Stimulated activated CD8-positive, alpha-beta memory T cell treated with anti-CD3 and anti-CD28 coated beads, Interleukin-7, amount 100 ng/mL, for 48 hours (primary cell): ENCODE measurements at regions not wholly inside any gene's neighbourhood (a gene's known extent, or its start where the extent isn't known, plus 50 kb on each side); places are given as distances from the start of the nearest gene placed in this dataset.

Source experiments
- DNase-seq, 2 donors: peaks; one replicate each; pipeline ENCODE4 v3.0.0-alpha.2; 2020; ENCODE audit warnings: low read depth in 1 of 2; ENCODE audit errors: extremely low read depth in 1 of 2

- DNase-seq = no peak
These were observed 214.9 kb downstream of the DSEL start for GRCh38 chr18:67301592-67301991.

DNA sequence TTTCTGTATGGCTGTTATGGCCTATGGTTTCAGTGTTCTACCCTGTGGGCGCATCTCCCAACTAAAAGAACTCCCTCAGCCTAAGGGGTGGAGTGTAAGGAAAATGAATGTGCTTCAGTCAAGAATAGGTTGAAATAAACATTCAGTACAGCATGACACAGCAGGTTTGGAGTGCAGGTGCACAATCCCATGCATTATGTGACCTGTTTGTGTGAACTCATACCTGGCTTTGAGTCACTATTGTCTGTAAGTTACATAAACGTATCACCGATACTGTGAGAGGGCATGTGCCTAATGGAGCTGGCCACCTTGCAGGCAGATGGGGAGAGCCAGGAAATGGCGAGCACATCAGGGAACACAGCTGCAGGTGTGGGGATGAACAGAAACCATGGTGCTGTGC, 216.0 kb downstream of the DSEL start:
- DNase-seq = no peak

DNA sequence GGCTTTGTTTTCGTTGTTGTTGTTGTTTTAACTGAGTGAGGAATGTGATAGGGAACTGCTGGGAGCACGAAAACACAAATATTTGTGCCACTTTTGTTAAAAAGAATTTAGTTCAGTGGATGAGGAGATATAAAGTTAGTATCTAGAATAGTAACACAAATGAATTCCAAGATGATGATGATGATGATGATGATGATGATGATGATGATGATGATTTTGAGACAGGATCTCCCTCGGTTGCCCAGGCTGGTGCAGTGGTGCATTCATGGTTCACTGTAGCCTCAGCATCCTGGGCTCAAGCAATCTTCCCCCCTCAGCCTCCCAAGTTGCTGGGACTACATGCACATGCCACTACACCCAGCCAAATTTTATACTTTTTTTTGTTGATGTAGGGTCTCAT, 223.7 kb downstream of the DSEL start:
- no peak for DNase-seq

DNA sequence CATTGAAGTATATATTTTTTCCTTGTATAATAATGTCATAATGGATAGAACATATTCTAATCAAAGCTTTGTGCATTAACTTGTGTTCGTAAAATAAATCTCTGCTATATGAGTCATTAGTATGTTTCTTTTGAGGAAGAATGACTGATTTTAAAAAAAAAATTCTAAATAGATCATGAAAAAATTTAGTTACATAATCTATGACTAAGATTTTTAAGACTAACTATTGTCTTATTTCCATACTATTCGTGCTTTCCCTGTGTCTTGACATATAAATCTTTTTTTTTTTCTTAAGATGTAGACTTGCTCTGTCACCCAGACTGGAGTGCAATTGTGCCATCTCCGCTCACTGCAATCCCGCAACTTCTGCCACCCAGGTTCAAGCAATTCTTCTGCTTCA, 226.1 kb downstream of the DSEL start:
- DNase-seq = no peak

- no peak for DNase-seq
These were observed 230.9 kb downstream of the DSEL start for GRCh38 chr18:67285583-67285982.

DNA sequence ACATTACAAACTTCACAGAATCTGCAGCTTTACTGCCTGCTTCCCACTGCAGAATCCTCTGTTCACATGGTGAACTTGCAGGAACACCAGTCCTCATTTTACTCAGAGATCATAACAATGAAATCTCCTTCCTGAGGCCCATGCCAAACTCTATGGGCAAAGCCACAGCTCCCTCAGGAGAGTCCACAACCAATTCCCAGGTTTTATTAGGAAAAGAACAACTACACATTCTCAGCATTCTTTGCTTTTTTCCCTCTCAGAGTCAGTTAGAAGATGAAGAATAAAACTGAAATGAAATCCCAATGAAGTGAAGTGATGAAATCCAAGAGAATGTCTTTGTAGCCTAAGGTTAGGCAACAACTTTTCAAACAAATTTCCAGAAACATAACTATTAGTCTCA, 233.7 kb downstream of the DSEL start:
- no peak for DNase-seq

DNA sequence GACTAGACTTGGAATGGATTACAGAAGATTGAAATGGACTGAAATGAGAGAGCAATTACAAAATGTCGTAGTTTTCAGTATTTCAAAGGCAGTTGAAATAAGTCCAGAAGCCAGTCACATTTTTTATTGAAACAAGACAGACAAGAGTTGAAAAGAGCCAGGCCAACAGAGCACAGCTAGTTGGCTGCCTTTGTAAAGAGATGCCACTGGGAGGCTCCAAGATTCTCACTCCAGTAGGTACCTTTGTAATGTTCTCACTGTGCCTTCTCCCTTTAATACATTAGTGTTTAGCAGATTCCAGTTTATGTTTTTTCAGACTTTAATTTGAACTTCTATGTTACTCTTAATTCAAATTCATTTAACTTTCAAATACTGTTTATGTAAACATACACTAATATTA, 234.8 kb downstream of the DSEL start:
- DNase-seq = no peak

DNA sequence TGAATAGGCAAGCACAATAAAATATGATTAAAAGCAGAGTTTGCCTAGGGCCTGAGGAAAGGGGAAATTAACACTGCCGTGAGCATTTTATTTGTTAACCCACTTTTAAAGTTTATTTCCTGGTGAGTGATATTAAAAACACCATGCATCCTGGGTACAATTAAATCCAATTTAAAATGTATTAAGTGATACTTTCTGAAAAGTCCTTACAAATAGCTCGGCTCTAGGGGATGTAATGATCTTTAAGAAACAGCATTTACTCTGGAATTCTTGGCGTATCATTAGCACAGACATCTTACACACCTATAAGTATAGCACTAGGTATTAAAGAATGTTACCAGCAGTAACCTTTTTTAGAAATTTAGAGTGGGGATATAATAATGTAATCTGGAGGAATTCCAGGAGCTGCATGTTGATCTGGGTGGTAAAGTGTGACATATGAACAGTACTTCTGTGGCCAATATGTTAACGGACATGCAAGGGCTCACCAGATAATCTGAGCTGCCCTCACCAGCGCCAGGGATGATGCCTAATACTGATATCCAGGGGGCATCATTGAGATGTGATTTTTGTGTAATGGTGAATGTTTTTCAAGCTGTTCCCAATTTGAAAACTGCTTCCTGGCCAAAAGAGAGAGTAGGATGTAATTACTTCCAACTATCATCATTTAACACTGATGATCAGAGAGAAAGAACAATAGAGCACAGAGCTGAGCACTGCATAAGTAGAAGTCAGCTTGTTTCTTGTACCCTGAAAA, 235.9 kb downstream of the DSEL start:
- DNase-seq = no peak

DNA sequence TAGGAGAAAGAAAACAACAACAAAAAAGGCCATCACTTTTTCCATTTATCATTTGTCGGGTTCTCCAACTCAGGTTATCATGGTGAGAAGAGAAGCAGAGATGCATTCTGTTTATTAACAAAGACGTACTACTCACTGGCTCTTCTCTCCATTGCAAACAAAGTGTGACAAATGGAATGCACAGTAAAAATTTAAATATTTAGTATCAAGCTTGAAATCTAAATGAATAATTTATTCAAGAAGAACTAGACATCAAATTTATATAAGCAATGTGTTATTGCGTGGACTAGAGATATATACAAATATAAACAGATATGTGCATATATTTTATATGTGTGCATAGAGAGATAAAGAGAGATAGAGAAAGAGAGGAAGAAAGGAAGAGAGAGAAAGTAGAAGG, 236.5 kb downstream of the DSEL start:
- DNase-seq = no peak

- no peak for DNase-seq
These were observed 237.5 kb downstream of the DSEL start for GRCh38 chr18:67278984-67279383.

DNA sequence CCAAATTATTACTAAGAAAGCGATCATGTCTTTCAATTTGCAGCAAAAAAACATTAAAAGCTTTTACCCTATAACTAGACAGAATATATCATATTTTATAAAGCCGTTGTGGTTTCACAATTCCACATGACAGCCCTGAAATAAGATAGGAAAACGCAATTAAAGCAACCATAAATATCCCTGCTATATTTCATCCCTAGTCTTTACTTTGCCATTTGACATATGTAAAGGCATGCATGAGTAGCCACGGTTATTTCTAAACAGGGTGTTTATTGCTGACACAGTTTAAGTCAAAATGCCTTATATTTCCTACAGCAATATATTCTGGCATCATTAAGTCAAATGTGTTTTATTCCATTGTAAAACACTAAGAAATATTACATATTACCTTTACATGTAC, 239.9 kb downstream of the DSEL start:
- DNase-seq = no peak

- no peak for DNase-seq
These were observed 243.2 kb downstream of the DSEL start for GRCh38 chr18:67273288-67273687.

- no peak for DNase-seq
These were observed 247.3 kb downstream of the DSEL start for GRCh38 chr18:67269206-67269605.

DNA sequence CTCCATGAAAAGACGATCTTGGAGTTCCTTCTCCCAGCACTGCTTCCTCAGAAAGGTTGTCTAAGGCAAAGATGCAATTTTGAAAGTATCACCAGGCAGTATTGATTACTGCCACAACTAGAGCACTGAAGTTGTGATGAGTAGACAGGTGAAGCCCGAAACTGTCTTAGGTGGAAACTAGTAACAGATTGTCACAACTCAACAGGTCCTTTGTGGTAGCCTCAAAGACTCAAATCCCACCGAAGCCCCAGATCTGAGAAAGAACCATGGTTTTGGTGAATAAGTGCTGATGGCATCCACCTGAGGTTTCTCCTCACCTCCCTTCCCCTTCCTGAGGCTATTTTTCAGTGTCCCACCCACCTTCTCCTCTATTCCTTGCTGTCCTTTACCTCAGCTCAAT, 248.0 kb downstream of the DSEL start:
- no peak for DNase-seq

DNA sequence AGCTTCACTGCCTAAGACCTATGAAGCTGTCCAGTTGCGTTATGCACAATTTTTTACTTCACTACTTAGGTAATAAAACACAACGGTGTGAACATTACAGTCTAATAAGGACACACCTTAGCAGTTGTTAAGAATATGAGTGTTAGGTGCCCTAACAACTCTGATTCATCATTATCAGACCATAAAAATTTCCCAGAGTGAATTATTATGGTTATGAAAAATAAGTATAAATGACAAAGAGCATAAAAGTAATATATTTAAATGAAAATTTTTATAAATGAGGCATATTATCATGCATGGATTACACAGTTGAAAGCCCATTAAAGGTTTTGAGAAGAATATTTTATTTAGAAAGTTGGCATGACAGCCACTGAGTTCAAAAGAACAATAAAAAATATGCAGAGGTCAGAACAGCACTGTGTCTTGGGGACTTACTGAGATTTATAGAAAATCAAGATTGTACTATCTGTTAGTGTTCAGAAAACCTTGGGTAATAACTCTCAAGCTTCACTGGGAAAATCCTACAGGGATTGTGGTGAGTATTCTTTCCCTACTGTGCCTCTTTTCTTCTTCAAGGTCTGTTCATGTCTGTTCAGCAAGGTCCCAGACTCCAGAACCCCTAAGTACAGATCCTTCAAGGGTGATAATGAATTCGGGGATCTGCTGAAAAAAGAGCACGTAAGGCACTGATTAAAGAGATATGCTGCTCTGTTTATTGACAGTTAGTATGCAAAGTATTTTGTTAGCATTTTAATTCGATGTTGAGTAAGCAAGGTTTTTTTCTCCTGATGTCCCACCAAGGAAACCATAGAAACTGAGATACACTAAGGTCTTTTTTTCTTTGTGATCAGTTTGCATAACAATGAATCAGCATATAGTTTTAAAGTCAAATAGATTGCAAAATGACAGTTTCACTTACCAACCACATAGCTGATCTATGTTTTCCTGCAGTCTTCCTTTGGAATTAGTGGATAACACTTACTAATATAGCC, 250.0 kb downstream of the DSEL start:
- no peak for DNase-seq

DNA sequence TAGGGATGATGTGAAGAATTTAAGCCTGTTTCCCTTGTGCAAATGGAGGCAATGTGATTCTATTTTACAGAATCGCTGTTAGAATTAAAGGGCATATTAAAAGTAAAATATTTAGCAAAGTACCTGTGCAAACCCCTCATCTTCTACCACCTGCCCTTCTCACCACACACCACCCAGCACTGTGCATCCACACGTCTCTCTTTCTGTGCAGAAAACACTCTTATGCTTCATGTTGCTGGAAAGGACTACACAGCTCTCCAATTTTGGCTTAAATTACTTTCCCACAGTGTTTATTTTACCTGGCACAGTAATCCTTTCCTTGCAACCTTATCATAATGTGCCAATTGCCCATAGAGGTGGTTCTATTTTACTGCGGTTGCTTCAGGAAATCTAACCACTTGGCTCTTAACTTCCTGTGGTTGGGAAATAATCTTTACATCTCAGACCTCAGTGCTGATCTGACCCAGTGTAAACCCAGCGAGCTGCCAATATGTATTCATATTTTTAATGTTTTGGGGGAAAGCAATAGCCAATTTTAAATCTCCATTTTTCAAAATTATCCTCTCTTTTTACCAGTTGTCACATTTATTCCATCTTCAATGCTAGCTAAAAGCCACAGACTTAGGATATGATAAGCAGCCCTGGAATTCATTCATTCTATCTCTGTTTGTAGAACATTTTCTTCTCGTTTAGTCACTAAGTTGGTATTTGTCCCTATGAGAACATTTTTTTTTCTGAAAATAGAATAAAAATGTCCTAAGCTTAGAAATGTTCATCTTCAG, 250.9 kb downstream of the DSEL start:
- DNase-seq = no peak

- no peak for DNase-seq
These were observed 254.5 kb downstream of the DSEL start for GRCh38 chr18:67261931-67262552.

GRCh38 chr18:67260841-67261240, 255.7 kb downstream of the DSEL start:
- no peak for DNase-seq

DNA sequence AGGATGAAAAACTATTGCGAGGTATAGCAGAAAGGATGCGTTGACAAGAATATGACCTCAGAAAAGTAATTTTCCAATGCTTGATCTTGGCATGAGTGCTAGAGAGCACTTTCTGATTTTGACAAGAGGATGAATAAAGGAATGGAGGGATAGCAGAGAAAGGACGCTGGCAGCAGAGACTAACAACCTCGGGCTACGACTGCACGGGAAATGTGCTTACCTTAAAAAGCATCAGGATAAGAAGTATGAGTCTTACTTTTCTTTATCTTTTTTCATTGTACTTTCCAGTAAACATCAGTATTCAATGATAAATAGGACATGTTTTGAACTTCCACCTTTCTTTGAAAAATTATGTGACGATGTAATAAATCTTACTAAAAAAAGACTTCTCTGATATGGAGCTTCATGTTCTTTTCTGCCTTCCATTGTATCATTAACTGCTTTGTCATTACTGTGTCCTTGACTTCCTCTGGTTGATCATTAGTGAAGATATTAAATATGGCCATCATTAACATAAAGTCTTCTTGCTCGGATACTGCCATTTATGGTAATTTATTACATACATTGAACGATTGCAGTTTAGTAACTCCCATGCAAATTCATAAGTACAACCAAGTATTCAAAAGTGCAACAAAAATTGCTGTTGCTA, 265.6 kb downstream of the DSEL start:
- DNase-seq = no peak
